Effector CD8-positive, alpha-beta T cell (primary cell): ENCODE measurements at regions not wholly inside any gene's neighbourhood (a gene's known extent, or its start where the extent isn't known, plus 50 kb on each side); places are given as distances from the start of the nearest gene placed in this dataset.
"Not testable (repeated sequence)": the region's sequence is repeated elsewhere in the genome, so short reads cannot be mapped to it uniquely, and the experiment has no call there.

Experiments
- DNase-seq: peaks from one replicate; lab custom pipeline; 2025; lab: John Stamatoyannopoulos, UW

- DNase-seq, result no peak
Observed at GRCh38 chr10:33036670-33037069, 78.6 kb upstream of the ITGB1 start.

DNA sequence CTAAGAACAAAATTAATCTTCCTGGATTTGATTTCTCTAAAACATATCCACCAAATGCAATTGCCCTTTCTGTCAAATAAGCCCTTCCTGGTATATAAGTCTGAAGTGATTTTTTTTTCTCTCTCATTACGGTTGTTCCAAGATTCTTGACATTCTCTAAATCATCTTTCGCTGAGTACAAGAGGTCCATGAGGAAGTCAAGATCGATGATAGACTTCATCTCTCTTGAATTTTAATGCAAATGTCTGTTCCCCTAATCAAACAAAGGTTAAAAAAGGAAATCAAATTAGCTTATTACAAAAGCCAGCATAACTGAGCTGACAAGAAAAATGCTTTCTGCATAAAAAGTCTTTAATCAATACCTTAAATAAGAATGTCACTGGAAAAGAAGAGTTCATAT, 77.4 kb upstream of the ITGB1 start:
- DNase-seq, result no peak

- DNase-seq, result no peak
Observed at GRCh38 chr10:33034931-33035330, 76.9 kb upstream of the ITGB1 start.

DNA sequence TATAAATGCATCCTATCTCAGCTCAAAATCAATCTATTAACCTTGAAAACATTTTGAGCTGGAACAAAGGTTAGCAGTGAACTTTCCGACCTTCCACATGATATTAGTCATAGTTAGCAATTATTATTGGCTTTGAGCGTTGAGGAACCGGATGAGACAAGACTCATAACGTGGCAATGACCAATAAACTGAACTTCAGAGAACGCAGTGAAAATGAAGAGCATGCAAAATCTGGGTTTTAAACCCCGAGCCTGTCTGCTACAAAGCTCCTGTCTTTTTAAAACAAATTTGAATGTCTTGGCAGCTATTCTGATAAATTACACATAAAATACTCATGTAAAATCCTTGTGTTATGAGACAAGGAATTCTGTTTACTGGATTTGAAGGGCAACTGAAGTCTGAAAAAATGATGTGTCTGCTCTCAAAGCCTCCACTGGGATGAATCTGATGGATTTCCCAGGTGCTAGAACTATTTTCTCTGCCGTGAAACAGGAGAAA, 74.7 kb upstream of the ITGB1 start:
- DNase-seq, result no peak

DNA sequence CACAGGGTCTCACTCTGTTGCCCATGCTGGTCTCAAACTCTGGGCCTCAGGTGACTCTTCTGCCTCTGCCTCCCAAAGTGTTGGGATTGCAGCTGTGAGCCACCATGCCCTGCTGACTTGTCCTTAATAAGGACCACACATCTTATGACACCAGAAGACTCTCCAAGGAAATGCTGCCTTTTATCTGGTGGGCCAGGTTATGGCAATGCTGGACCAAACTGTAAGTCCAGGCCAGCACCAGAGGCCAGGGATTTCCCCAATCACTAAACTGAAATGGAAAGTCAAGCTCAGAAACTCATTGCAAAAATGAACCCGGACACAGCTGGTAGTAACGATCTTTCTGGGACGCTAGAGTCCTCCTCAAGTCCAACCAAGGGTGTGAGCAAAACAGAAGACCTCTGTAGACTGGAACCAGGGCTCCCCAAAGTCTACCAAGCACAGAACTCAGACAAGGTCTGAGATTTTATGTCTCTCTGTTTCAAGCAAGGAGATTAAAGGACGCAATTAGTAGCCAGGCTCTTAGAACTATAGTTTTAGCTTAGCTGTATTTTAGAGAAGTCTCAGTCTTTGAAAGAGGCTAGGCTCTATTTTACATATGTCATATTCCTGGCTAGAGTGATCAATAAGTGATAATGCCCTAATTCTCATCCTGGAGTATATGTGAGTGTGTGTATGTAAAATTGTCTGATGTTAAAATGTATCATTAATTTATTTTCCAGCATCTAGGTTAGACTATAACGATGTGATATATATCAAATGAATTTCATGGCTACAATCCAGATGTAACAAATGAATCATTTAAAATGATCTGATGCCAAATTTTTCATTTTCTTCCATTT, 74.0 kb upstream of the ITGB1 start:
- no peak for DNase-seq

- DNase-seq, result no peak
Observed at GRCh38 chr10:33031171-33031570, 73.1 kb upstream of the ITGB1 start.

GRCh38 chr10:33028515-33028914, 70.5 kb upstream of the ITGB1 start:
- DNase-seq, result not testable (repeated sequence)

DNA sequence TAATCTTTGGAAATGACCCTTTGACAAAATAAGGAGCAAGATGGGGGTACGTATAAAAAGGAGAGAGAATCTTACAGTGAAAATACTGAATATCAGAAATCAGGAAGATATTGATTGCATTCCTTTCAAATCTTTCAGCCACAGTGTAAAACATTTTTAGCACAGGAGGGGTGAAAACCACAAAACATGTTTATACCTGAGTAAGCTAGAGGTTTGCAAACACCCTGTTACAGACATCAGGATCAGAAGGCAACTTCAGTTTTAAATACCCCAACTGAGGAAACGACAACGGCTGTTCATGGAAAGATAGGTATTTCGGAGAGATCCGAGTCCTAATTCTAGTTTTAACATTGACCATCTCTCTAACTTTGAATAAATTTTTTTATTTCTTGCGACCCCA, 69.1 kb upstream of the ITGB1 start:
- no peak for DNase-seq

DNA sequence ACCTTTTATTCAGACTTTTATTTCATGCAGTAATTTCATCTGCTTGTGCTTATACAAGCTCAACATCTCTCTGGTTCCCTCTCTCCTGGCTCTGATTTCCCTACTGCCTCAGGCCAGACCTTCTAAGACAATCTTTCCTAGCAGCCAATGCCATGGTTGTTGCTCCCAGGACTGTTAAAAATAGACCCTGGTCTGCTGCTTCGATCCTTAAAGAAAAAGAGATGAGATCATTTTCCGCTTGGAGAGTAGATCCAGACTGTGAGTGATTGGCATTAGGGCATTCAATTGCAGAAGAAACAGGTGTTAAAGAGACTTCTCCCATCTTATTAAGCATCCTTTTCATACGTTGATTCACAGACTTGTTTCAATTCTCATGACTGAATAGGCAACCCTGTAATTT, 68.4 kb upstream of the ITGB1 start:
- DNase-seq, result no peak

DNA sequence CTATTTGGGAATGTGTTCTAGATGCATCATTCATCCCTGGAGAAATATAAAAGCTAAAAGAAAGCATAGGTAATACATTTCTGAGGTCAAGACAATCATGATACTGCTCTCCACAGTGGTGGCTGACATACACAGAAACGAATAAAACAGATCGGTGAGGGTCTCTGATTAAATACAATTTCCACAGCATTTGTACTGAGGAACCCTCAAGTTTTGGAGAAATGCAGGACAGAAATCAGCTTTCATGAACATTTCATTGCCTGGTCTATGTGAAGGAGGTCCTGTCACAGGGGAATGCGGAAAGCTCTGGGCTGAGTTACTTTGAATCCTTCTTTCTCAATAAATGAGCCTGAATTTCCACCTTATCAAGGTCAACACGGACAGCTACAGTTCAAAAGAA, 67.9 kb upstream of the ITGB1 start:
- DNase-seq, result no peak

- no peak for DNase-seq
Observed at GRCh38 chr10:33025039-33025438, 67.0 kb upstream of the ITGB1 start.

GRCh38 chr10:33022691-33023090, 64.7 kb upstream of the ITGB1 start:
- no peak for DNase-seq

GRCh38 chr10:33022090-33022489, 64.1 kb upstream of the ITGB1 start:
- no peak for DNase-seq

GRCh38 chr10:33016988-33017387, 59.0 kb upstream of the ITGB1 start:
- no peak for DNase-seq

DNA sequence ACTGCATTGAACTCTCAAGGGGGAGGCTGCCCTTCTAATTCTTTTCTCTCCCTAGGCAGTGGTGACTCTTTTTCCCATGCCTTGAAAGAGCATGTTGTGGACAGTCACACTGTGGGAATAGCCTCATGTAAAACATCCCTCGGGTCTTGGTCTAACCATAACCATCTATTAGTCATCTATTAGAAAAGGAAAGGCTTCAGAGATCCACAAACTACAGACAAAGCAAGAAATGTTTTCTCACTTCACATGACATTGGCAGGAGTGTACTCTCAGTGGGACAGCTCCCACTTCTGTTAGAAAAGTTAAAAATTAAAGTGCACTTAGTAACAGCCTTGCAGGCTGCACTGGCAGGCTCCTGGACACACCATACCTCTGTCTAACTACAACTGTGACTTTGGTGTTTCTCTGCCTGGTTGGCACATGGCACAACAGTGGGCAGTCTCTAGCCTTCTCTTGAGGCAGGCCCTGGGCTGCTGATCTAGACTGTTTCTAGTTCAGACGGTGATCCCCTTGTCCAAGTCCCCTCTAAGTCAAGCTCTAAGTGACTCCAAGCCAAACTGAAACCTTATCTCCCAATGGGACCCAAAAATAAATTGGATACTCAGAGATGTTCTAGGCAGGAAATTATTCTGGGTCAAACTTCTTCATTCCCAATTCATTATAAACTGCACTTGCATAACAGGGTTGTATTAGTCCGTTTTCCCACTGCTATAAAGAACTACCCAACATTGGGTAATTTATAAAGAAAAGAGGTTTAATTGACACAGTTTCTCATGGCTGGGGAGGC, 57.9 kb upstream of the ITGB1 start:
- no peak for DNase-seq

GRCh38 chr10:33013331-33013730, 55.3 kb upstream of the ITGB1 start:
- DNase-seq, result not testable (repeated sequence)

- no peak for DNase-seq
Observed at GRCh38 chr10:33012306-33012705, 54.3 kb upstream of the ITGB1 start.

- no peak for DNase-seq
Observed at GRCh38 chr10:33010132-33011037, 52.4 kb upstream of the ITGB1 start.

- no peak for DNase-seq
Observed at GRCh38 chr10:33009244-33010131, 51.5 kb upstream of the ITGB1 start.

- peak; percentile 4 for DNase-seq
Observed at GRCh38 chr10:33008499-33009243, 50.6 kb upstream of the ITGB1 start.
